NCI-H1930 (cell line): ENCODE measurements at regions not wholly inside any gene's neighbourhood (a gene's known extent, or its start where the extent isn't known, plus 50 kb on each side); places are given as distances from the start of the nearest gene placed in this dataset.

Experiments
- DNase-seq, 2 experiments: peaks; one replicate each; lab custom pipeline; 2025; lab: John Stamatoyannopoulos, UW

- DNase-seq, result no peak
Measured at GRCh38 chr1:239268007-239268406, 118.4 kb upstream of the CHRM3 start.

GRCh38 chr1:239263801-239264200, 122.6 kb upstream of the CHRM3 start:
- no peak for DNase-seq

- no peak for DNase-seq
Measured at GRCh38 chr1:239262538-239262937, 123.8 kb upstream of the CHRM3 start.

- no peak for DNase-seq
Measured at GRCh38 chr1:239261521-239261920, 124.8 kb upstream of the CHRM3 start.

- DNase-seq, result no peak
Measured at GRCh38 chr1:239260842-239261241, 125.5 kb upstream of the CHRM3 start.

- DNase-seq, result no peak
Measured at GRCh38 chr1:239255628-239256160, 130.7 kb upstream of the CHRM3 start.

GRCh38 chr1:239254999-239255398, 131.4 kb upstream of the CHRM3 start:
- DNase-seq, result no peak

- DNase-seq, result no peak
Measured at GRCh38 chr1:239253032-239253431, 133.3 kb upstream of the CHRM3 start.

GRCh38 chr1:239250353-239251035, 135.9 kb upstream of the CHRM3 start:
- DNase-seq, result no peak

- DNase-seq, result no peak
Measured at GRCh38 chr1:239247285-239247684, 139.1 kb upstream of the CHRM3 start.

GRCh38 chr1:239244084-239244483, 142.3 kb upstream of the CHRM3 start:
- DNase-seq, result no peak

- no peak for DNase-seq
Measured at GRCh38 chr1:239243006-239243405, 143.4 kb upstream of the CHRM3 start.

- no peak for DNase-seq
Measured at GRCh38 chr1:239242404-239242803, 144.0 kb upstream of the CHRM3 start.

GRCh38 chr1:239240736-239241135, 145.6 kb upstream of the CHRM3 start:
- no peak for DNase-seq

- DNase-seq, result no peak
Measured at GRCh38 chr1:239239529-239239928, 146.8 kb upstream of the CHRM3 start.

- no peak for DNase-seq
Measured at GRCh38 chr1:239237912-239238311, 148.5 kb upstream of the CHRM3 start.

GRCh38 chr1:239233626-239234025, 152.7 kb upstream of the CHRM3 start:
- no peak for DNase-seq

- no peak for DNase-seq
Measured at GRCh38 chr1:239232921-239233320, 153.4 kb upstream of the CHRM3 start.

GRCh38 chr1:239228451-239228850, 157.9 kb upstream of the CHRM3 start:
- no peak for DNase-seq

GRCh38 chr1:239225396-239225795, 161.0 kb upstream of the CHRM3 start:
- no peak for DNase-seq

- DNase-seq, result no peak
Measured at GRCh38 chr1:239224100-239224499, 162.3 kb upstream of the CHRM3 start.

GRCh38 chr1:239222999-239223398, 163.4 kb upstream of the CHRM3 start:
- no peak for DNase-seq

- no peak for DNase-seq
Measured at GRCh38 chr1:239221656-239222055, 164.7 kb upstream of the CHRM3 start.

- DNase-seq, result no peak
Measured at GRCh38 chr1:239219679-239220078, 166.7 kb upstream of the CHRM3 start.
